ENCODE measurements at regions not wholly inside any gene's neighbourhood (a gene's known extent, or its start where the extent isn't known, plus 50 kb on each side); places are given as distances from the start of the nearest gene placed in this dataset.

DNA sequence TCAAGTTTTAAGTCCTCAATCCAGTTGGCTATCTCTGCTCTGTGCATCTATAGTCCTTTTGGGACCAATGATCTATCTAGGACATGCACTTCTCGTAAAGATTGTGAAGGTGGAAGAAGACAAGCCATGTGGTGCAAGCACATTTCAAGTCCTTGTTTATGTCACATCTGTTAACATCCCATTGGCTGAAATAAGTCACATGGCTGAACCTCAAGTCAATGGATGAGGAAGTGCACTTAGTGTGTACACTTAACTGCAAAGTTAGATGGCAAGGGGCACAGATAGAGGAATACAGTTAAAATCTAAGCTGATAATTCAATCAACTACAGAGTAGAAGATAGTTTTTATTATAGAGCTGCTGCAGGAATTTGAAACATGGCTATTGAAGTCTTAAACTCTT lies 362.8 kb upstream of the TBX3 start:
- DNase-seq (ENCODE audit: unreplicated experiment), result no peak
- CTCF ChIA-PET, result interaction anchor here (1.1 kb wide), 1 partner anchor 12 kb away, joined by 3 read pairs; no protein-coding TSS in a partner anchor
- BruUV-seq (replicated peaks), result no TSS peak
- no peaks in the 10 kb centered on the region for H3K36me3 Mint-ChIP-seq (ENCODE audit: insufficient read depth, unreplicated experiment)
- no peaks in the 10 kb centered on the region for H3K4me1 Mint-ChIP-seq (ENCODE audit: insufficient read depth, unreplicated experiment)
- TF ChIP-seq, protein P1, sequence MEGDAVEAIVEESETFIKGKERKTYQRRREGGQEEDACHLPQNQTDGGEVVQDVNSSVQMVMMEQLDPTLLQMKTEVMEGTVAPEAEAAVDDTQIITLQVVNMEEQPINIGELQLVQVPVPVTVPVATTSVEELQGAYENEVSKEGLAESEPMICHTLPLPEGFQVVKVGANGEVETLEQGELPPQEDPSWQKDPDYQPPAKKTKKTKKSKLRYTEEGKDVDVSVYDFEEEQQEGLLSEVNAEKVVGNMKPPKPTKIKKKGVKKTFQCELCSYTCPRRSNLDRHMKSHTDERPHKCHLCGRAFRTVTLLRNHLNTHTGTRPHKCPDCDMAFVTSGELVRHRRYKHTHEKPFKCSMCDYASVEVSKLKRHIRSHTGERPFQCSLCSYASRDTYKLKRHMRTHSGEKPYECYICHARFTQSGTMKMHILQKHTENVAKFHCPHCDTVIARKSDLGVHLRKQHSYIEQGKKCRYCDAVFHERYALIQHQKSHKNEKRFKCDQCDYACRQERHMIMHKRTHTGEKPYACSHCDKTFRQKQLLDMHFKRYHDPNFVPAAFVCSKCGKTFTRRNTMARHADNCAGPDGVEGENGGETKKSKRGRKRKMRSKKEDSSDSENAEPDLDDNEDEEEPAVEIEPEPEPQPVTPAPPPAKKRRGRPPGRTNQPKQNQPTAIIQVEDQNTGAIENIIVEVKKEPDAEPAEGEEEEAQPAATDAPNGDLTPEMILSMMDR (IDR thresholded peaks at IDR 0.05; ENCODE audit: unreplicated experiment), result no peak
- H3K27ac Mint-ChIP-seq (ENCODE audit: low read depth, unreplicated experiment), result no peak overlapping the region
- POLR2A ChIA-PET, result no interaction called here
- H3K9me3 Mint-ChIP-seq (ENCODE audit: unreplicated experiment), result no peaks in the 10 kb centered on the region
- intact Hi-C loops (cut with micrococcal nuclease), result no loop called here
- peaks cover 28% of the 10 kb centered on the region for H3K27me3 Mint-ChIP-seq (ENCODE audit: insufficient read depth, unreplicated experiment)
- H3K4me3 Mint-ChIP-seq (ENCODE audit: unreplicated experiment), result no peak overlapping the region

DNA sequence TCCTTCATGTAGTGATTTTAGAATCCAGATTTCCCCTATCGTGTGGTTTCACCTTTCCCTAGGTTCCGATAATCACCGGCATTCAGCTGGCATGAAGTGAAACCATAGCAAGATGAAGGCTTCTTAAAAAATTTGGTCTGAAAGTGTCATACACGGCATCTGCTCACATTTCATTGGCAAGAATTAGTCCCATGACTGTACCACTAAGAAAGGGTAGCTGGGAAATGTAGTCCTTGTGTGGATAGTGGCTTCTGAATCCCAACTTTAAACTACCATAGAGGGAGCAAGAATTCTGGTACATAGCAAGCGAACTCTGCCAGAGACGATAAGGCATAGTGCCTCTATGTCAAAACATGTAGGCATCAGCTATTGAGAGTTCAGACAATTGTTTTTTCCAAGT lies 360.1 kb upstream of the TBX3 start:
- no peak overlapping the region for H3K27ac Mint-ChIP-seq (ENCODE audit: low read depth, unreplicated experiment)
- H3K4me3 Mint-ChIP-seq (ENCODE audit: unreplicated experiment), result no peak overlapping the region
- H3K27me3 Mint-ChIP-seq (ENCODE audit: insufficient read depth, unreplicated experiment), result peaks cover 11% of the 10 kb centered on the region
- intact Hi-C loops (cut with micrococcal nuclease), result no loop called here
- no peaks in the 10 kb centered on the region for H3K36me3 Mint-ChIP-seq (ENCODE audit: insufficient read depth, unreplicated experiment)
- H3K9me3 Mint-ChIP-seq (ENCODE audit: unreplicated experiment), result no peaks in the 10 kb centered on the region
- POLR2A ChIA-PET, result interaction anchor here (0.8 kb wide), 1 partner anchor 56 kb away, joined by 3 read pairs; no protein-coding TSS in a partner anchor
- CTCF ChIA-PET, result interaction anchor here (0.6 kb wide), 1 partner anchor 269 kb away, joined by 4 read pairs; no protein-coding TSS in a partner anchor
- no peak for DNase-seq (ENCODE audit: unreplicated experiment)
- no TSS peak for BruUV-seq (replicated peaks)
- TF ChIP-seq, protein P1 (IDR thresholded peaks at IDR 0.05; ENCODE audit: unreplicated experiment), result no peak
- H3K4me1 Mint-ChIP-seq (ENCODE audit: insufficient read depth, unreplicated experiment), result no peaks in the 10 kb centered on the region

DNA sequence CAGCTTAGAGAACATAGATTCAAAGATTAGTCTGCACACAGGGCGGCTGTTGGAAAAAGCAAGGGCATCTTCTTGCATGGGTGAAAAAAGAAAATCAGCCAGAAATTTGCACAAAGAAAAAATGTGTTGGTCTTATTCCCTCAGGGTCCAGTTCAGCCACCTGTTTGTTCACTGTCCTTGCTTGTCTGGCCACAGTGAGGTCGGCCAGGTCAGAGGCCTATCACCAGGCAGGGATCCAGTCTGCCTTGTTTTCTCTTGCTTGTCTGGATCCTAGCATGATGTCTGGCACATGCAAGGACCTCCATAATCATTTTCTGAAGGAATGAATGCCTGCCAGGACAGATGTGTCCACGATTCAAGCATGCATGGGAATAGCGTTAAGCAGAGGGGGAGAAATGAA lies 359.1 kb upstream of the TBX3 start:
- TF ChIP-seq, protein P1 (IDR thresholded peaks at IDR 0.05; ENCODE audit: unreplicated experiment), result no peak
- H3K27ac Mint-ChIP-seq (ENCODE audit: low read depth, unreplicated experiment), result no peak overlapping the region
- no peak overlapping the region for H3K4me3 Mint-ChIP-seq (ENCODE audit: unreplicated experiment)
- ChIA-PET POLR2A (interaction anchor here (0.8 kb wide), 1 partner anchor 55 kb away, joined by 3 read pairs; no protein-coding TSS in a partner anchor), CTCF (interaction anchor here (0.5 to 0.8 kb wide), 2 partner anchors 12 to 324 kb away, joined by 3 read pairs; no protein-coding TSS in a partner anchor)
- intact Hi-C loops (cut with micrococcal nuclease), result no loop called here
- H3K4me1 Mint-ChIP-seq (ENCODE audit: insufficient read depth, unreplicated experiment), result peaks cover 2% of the 10 kb centered on the region
- no peaks in the 10 kb centered on the region for H3K9me3 Mint-ChIP-seq (ENCODE audit: unreplicated experiment)
- BruUV-seq (replicated peaks), result no TSS peak
- no peaks in the 10 kb centered on the region for H3K36me3 Mint-ChIP-seq (ENCODE audit: insufficient read depth, unreplicated experiment)
- peaks cover 6% of the 10 kb centered on the region for H3K27me3 Mint-ChIP-seq (ENCODE audit: insufficient read depth, unreplicated experiment)
- no peak for DNase-seq (ENCODE audit: unreplicated experiment)

DNA sequence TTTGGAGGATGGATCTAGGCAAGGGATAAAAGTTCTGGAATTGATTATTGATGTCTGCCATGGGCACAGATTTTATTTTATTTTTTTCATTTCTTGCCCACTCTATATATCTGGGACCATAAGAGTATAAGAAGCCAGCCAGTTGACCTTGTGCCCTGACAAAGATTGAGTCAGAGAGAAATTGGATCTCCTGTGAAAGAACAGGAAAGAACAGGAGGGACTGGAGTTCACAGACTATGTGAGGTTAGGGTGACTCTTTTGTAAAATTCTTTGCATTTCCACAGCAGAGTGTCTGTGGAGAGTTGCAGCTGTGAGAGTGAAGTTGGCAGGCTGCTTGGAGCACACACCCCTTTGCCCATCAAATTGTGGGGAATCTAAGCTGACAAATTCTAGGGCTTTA lies 358.4 kb upstream of the TBX3 start:
- BruUV-seq (replicated peaks), result no TSS peak
- TF ChIP-seq, protein P1 (IDR thresholded peaks at IDR 0.05; ENCODE audit: unreplicated experiment), result no peak
- POLR2A ChIA-PET, result no interaction called here
- Mint-ChIP-seq H3K9me3 (ENCODE audit: unreplicated experiment) (no peaks in the 10 kb centered on the region), H3K4me3 (ENCODE audit: unreplicated experiment) (no peak overlapping the region), H3K4me1 (ENCODE audit: insufficient read depth, unreplicated experiment) (peaks cover 5% of the 10 kb centered on the region), H3K36me3 (ENCODE audit: insufficient read depth, unreplicated experiment) (no peaks in the 10 kb centered on the region), H3K27me3 (ENCODE audit: insufficient read depth, unreplicated experiment) (no peaks in the 10 kb centered on the region), H3K27ac (ENCODE audit: low read depth, unreplicated experiment) (no peak overlapping the region)
- CTCF ChIA-PET, result interaction anchor here (0.5 to 0.8 kb wide), 2 partner anchors 11 to 323 kb away, joined by 3 read pairs; no protein-coding TSS in a partner anchor
- intact Hi-C loops (cut with micrococcal nuclease), result no loop called here
- no peak for DNase-seq (ENCODE audit: unreplicated experiment)
